ENCODE measurements at regions not wholly inside any gene's neighbourhood (a gene's known extent, or its start where the extent isn't known, plus 50 kb on each side); places are given as distances from the start of the nearest gene placed in this dataset.

DNA sequence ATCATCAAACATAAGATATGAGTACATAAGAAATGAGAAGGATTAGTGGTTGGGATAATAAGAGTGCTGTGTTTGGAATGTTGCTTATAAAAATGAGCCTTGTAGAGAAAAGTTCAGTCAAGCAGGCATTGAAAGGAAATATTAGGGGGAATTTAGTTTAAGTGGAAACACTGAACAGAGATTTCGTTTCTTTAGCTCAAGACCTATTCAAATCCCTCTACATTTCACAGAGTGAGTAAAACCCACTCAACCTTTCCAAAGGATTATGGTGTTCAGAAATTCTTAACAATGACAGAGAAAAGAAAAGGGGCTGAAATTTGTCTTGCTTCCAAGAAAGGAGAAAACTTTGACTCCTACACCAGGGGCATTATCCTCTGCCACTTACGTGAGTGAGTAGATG, 1072.4 kb upstream of the LCORL start:
- H3K27ac ChIP-seq, result no peak overlapping the region
- intact Hi-C loops (cut with DNase I), result no loop called here
- no peaks in the 10 kb centered on the region for H3K36me3 ChIP-seq
- no peaks in the 10 kb centered on the region for H3K27me3 ChIP-seq
- TF ChIP-seq, protein P1, sequence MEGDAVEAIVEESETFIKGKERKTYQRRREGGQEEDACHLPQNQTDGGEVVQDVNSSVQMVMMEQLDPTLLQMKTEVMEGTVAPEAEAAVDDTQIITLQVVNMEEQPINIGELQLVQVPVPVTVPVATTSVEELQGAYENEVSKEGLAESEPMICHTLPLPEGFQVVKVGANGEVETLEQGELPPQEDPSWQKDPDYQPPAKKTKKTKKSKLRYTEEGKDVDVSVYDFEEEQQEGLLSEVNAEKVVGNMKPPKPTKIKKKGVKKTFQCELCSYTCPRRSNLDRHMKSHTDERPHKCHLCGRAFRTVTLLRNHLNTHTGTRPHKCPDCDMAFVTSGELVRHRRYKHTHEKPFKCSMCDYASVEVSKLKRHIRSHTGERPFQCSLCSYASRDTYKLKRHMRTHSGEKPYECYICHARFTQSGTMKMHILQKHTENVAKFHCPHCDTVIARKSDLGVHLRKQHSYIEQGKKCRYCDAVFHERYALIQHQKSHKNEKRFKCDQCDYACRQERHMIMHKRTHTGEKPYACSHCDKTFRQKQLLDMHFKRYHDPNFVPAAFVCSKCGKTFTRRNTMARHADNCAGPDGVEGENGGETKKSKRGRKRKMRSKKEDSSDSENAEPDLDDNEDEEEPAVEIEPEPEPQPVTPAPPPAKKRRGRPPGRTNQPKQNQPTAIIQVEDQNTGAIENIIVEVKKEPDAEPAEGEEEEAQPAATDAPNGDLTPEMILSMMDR (IDR thresholded peaks at IDR 0.05), result no peak
- no peak for TF ChIP-seq POLR2A (IDR thresholded peaks at IDR 0.05)
- no peak for TF ChIP-seq EP300 (IDR thresholded peaks at IDR 0.05)
- no peaks in the 10 kb centered on the region for H3K9me3 ChIP-seq
- H3K4me1 ChIP-seq (ENCODE audit: insufficient read depth), result no peaks in the 10 kb centered on the region
- H3K4me3 ChIP-seq, result no peak overlapping the region
- 39 to 42% (median 42%) methylated on average over 2 of the region's 2 CpGs for WGBS, 3 donors
- DNase-seq, result no peak

DNA sequence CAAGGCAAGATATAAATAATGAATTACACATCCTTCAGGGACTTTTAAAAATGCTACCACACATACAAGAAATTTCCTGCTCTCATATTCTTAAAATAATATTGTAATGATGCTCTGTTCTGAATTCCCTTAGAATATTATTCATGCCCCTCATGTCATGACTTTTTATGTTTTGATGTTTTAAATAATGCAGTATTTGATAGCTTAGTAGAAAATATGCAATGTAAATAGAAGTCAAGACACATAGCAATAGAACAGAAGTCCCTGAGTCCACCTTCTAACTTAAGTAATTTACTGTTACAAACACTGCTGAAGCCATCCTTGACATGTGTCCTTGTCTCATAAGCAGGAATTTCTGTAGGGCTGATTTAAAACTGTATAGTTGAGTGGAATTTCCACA, 1071.2 kb upstream of the LCORL start:
- DNase-seq, result no peak
- Histone ChIP-seq H3K36me3 (no peaks in the 10 kb centered on the region), H3K4me3 (no peak overlapping the region), H3K27ac (no peak overlapping the region), H3K4me1 (ENCODE audit: insufficient read depth) (no peaks in the 10 kb centered on the region), H3K9me3 (no peaks in the 10 kb centered on the region), H3K27me3 (no peaks in the 10 kb centered on the region)
- TF ChIP-seq EP300 (IDR thresholded peaks at IDR 0.05) (no peak), POLR2A (IDR thresholded peaks at IDR 0.05) (no peak)
- TF ChIP-seq, protein P1 (IDR thresholded peaks at IDR 0.05), result no peak
- intact Hi-C loops (cut with DNase I), result no loop called here

DNA sequence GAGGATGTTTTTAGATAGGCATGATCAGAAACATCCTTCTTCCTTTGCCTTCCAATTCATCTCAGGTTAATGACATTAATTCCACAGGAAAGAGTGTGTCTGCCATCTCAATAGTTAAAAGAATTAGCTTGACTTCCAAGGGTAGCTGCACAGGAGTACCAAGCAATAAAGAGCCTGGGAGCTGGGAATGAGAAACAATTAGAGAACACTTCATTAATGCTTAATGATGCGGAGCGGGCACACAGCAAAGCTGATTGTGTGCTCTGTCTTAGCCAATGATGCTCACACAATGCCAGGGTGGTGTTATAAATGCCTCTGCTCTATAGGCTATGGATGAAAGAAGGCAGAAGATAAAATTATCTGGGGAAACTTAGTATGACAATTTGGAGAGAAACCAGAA, 1052.5 kb upstream of the LCORL start:
- Histone ChIP-seq H3K36me3 (no peaks in the 10 kb centered on the region), H3K4me1 (ENCODE audit: insufficient read depth) (no peaks in the 10 kb centered on the region), H3K27ac (no peak overlapping the region), H3K27me3 (no peaks in the 10 kb centered on the region), H3K4me3 (no peak overlapping the region), H3K9me3 (no peaks in the 10 kb centered on the region)
- TF ChIP-seq POLR2A (IDR thresholded peaks at IDR 0.05) (no peak), EP300 (IDR thresholded peaks at IDR 0.05) (no peak)
- TF ChIP-seq, protein P1 (IDR thresholded peaks at IDR 0.05), result no peak
- no peak for DNase-seq
- 94 to 95% (median 95%) methylated on average over 2 of the region's 2 CpGs for WGBS, 3 donors
- intact Hi-C loops (cut with DNase I), result no loop called here

DNA sequence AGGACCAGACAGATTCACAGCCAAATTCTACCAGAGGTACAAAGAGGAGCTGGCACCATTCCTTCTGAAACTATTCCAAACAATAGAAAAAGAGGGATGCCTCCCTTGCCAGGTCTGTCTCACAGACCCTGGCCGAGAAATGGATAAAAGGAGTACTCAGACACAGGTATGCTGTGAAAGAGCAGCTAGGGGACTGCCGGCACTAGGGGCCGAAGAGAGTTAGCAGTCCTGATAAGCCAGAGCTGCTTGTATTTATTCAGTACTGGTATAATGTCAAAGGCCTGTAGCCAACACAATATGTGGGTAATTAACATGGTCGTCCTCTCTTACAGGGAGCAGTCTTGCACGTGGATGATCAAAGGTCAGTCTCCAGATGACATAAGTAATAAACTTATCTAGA, 1042.1 kb upstream of the LCORL start:
- H3K27me3 ChIP-seq, result no peaks in the 10 kb centered on the region
- DNase-seq, result no peak
- H3K27ac ChIP-seq, result no peak overlapping the region
- TF ChIP-seq EP300 (IDR thresholded peaks at IDR 0.05) (no peak), POLR2A (IDR thresholded peaks at IDR 0.05) (no peak)
- TF ChIP-seq, protein P1 (IDR thresholded peaks at IDR 0.05), result no peak
- H3K4me1 ChIP-seq (ENCODE audit: insufficient read depth), result no peaks in the 10 kb centered on the region
- intact Hi-C loops (cut with DNase I), result no loop called here
- no peak overlapping the region for H3K4me3 ChIP-seq
- H3K36me3 ChIP-seq, result no peaks in the 10 kb centered on the region
- H3K9me3 ChIP-seq, result no peaks in the 10 kb centered on the region
- WGBS, 3 donors, result 77 to 79% (median 78%) methylated on average over 5 of the region's 5 CpGs

DNA sequence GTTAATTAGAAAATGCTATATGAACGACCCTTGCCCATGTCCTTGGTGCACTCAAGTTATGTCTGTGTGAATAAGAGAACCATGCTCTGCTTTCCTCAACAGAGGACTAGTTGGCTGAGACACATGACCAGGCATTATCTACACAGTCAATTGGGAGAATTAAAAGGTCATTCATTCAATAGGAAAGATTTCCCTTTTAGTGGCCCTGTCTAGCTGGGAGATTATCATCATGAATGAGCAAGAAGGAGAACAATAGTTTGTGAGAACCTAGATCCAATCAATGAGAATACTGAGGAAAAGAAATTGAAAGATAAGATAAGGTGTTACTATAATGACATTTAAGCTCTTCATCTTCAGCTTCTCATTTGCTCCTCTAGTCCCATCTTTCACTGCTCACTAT, 1033.4 kb upstream of the LCORL start:
- no peak for DNase-seq
- H3K36me3 ChIP-seq, result no peaks in the 10 kb centered on the region
- H3K4me1 ChIP-seq (ENCODE audit: insufficient read depth), result no peaks in the 10 kb centered on the region
- no peaks in the 10 kb centered on the region for H3K27me3 ChIP-seq
- H3K27ac ChIP-seq, result no peak overlapping the region
- TF ChIP-seq, protein P1 (IDR thresholded peaks at IDR 0.05), result no peak
- no peak for TF ChIP-seq POLR2A (IDR thresholded peaks at IDR 0.05)
- TF ChIP-seq EP300 (IDR thresholded peaks at IDR 0.05), result no peak
- H3K4me3 ChIP-seq, result no peak overlapping the region
- 63 to 73% (median 66%) methylated on average over 1 of the region's 1 CpG for WGBS, 3 donors
- no peaks in the 10 kb centered on the region for H3K9me3 ChIP-seq
- intact Hi-C loops (cut with DNase I), result no loop called here
